Activated naive CD4-positive, alpha-beta T cell treated with anti-CD3 and anti-CD28 coated beads, Interleukin-2, amount 50 U/mL, for 16 hours (primary cell): ENCODE measurements at regions not wholly inside any gene's neighbourhood (a gene's known extent, or its start where the extent isn't known, plus 50 kb on each side); places are given as distances from the start of the nearest gene placed in this dataset.

Experiments used
- DNase-seq: peaks from one replicate; pipeline ENCODE4 v3.0.0-alpha.2; 2020

- no peak for DNase-seq
Observed at GRCh38 chr10:43702213-43702935, 53.7 kb upstream of the ZNF32 start.

GRCh38 chr10:43701295-43701694 is 52.6 kb upstream of the ZNF32 start:
- no peak for DNase-seq

GRCh38 chr10:43700306-43700705 is 51.6 kb upstream of the ZNF32 start:
- no peak for DNase-seq

GRCh38 chr10:43699516-43699915 is 50.8 kb upstream of the ZNF32 start:
- DNase-seq: no peak
